GM18870 (cell line): ENCODE measurements at regions not wholly inside any gene's neighbourhood (a gene's known extent, or its start where the extent isn't known, plus 50 kb on each side); places are given as distances from the start of the nearest gene placed in this dataset.

Source experiments
- ATAC-seq: cut with Tn5 transposase; IDR thresholded peaks from one replicate; pipeline ENCODE4 v1.9.1; 2021; ENCODE audit warnings: moderate library complexity; ENCODE audit not compliant: unreplicated experiment

DNA sequence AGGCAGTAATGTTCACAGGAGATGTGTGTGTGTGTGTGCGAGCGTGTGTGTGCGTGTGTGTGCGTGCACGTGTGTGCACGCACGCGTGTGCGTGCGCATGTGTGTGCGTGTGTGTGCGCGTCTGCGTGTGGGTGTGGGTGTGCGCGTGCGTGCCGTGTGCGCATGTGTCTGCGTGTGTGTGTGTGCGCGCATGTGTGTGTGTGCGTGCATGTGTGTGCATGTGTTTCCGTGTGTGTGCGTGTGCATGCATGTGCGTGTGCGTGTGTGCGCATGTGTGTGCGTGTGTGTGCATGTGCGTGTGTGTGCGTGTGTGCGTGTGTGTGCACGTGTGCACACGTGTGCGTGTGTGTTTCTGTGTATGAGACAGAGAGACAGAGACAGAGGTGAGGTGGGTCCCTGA, 136.0 kb upstream of the CST7 start:
- ATAC-seq: no peak

DNA sequence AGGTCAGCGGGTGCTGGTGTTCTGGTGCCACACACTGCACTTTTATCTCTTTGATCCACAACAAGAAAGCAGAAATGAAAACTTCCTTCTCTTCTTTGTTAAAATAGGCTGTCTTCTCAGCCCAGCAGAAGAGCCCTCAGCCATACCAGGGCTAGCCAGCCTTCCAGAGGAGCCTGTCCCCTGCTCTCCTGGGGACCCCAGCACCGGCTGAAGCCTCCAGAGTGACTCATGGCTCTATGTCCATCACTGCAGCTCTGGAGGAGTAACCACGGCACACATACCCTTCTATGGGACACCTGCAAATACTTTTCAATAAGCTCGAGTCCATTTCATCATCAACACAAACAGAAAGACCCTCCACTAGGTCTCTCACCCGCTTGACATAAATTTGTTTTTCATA, 135.6 kb upstream of the CST7 start:
- no peak for ATAC-seq

DNA sequence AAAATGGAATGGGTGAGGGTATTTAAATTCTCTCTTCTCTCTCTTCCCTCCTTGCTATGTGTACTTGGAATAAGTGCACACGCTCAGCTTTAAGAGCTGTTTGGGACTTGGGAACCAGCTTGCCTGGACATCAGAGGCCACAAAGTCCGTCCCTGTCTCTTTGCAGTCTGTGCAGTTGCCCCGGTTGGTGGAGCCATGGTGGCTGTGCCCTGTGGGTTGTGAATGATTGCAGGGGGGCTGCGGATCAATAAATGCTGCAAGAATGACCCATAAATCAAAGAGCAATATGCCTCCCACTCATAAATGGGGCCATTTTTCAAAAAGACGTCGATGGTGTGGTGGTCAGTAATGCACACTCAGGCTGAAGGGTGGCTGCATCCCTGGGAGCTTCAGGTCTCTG, 135.1 kb upstream of the CST7 start:
- no peak for ATAC-seq

DNA sequence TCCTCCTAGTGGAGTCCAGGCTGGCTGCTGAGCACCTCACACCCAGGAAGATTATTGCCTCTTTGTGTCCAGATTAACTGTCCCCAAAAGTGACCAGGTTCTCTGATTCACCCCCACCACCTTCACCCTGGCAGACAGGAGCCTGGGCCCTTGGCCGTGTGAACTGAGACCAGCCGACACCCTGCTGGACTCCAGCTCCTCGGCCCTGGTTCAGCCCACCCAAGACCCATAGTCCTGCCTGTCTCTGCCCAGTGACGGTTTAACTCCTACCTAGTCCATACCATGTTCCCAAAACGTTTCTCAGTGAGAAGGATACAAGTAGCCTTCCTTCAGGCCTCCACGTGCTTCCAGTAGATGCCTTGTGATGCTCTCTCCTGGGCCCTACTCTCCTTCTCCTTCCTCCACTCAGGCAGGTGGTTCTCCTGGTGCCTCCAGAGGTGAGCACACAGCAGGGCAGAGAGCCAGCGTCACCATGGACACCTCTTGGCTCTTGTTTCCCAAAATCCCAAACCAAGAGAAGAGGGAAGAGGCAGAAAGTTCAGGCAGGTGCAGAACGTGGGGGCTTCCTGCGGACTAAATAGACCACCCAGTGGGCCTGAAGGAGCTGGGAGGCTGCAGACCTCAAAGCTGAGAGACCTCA, 134.4 kb upstream of the CST7 start:
- ATAC-seq: no peak

DNA sequence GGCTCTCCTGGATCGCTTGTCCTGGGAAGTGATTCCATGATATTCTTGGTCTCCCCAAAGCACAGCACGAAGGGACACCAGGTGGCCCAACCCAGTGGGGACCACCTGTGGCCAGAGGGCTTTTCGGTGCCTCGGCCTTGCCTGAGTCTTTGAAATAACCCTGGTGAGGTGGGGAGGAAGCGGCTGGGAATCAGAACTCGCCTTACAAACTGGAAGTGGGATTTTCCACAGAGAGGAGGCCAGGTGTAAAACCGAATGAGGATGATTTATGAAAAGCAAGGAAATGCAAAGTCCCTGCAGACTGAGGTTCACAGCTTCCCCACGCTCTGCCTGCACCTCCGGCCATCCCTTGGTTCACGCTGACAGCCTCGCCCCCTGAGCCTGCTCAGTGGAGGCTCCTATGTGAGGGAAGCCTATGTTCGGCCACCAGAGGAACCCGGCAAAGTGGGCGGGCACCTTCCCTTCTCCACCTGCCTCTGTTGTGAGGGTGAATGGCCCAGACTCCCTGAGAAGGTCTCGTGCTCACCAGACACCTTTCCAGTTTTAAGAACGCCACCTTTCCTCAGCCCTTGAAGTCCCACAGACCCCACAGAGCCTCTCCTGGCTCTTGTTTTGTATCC, 133.8 kb upstream of the CST7 start:
- no peak for ATAC-seq

DNA sequence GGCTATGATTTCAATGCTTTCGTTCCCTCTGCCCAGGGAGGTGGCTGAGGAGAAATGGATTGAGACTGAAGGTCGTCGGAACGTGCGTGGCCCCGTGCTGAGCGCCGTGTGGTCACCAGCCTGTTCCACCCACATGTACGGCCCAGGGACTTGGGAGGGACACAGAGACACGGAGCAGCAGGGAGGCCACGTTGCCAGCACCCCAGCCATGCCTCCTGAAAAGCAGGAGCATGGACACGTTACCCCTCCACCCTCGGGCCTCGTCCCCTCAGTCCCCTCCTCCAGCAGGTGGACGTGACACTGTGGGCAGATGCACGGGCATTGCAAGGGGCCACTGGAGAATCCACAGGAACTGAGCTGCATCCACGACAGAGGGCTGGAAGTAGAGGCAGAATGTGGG, 133.1 kb upstream of the CST7 start:
- ATAC-seq: no peak

DNA sequence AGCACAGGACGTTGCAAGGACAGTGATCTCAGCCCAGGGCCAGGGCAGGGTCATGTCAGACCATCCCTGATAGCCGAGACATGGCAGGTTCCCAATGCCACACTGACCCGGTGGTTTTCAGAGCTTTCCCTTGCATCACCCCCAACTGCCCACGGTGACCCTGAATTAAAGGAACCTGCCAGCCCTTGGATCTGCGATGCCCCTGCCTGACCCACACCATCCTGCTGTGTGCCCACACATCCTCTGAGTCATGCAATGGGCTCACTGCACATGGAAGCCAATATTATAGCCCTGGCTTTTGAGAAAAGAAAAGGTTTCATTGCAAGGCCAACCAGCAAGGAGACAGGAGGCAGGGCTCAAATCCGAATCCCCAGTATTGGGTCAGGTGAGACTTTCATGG, 132.6 kb upstream of the CST7 start:
- ATAC-seq: no peak

DNA sequence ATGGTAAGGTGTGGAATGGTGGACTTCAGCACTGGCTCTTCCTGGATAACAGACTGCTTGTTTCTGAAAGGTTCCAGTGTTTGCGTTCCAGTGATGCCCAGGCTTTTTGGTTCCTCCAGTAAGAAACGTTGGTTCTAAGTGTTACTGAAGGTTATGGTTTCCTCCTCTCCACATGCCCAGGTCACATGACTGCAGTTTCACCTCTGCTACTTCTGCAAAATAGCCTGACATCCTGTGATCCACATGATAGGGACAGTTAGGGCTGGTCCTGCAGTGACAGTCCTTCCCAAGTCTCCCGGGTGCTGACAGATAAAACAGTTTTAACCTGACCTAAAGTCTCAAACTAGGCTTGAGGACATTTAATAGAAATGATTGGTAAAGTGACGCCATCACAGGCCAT, 132.2 kb upstream of the CST7 start:
- ATAC-seq: no peak

DNA sequence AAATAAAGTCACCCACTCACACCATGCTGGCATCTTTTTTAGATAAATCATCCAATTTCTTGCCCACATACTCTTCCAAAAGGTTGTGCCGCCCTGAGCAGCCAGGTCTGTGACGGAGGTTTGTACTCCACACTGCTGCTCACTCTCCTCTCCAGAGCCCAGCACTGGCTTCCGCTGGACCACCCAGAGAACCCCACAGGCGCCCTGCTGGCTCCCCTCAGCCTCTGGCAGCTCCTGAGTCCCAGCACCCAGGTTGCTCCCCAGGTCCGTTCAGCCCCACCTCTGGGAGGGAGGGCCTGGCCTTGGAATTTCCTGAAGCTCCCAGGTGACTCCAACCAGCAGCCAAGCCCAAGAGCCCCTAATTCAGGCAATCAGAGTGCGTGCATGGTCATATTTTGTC, 131.7 kb upstream of the CST7 start:
- no peak for ATAC-seq

DNA sequence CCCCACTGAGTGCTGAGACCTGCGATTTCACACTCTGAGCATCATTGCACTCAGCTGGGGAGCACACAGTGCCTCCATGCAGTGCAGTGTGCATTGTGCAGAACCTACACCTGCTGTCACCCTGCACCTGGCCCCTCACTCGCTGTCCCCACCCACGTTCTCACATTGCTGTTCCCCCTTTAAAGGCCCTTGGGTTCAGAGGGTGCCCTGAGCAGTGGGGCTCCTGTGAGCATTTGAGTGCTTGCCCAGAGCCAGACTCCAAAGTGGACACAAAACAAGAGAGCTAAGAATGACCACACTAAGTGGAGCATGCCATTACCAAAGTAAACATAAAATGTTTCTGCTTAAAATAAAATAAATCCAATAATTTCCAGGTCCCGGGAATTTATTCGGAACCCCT, 131.0 kb upstream of the CST7 start:
- ATAC-seq: no peak

DNA sequence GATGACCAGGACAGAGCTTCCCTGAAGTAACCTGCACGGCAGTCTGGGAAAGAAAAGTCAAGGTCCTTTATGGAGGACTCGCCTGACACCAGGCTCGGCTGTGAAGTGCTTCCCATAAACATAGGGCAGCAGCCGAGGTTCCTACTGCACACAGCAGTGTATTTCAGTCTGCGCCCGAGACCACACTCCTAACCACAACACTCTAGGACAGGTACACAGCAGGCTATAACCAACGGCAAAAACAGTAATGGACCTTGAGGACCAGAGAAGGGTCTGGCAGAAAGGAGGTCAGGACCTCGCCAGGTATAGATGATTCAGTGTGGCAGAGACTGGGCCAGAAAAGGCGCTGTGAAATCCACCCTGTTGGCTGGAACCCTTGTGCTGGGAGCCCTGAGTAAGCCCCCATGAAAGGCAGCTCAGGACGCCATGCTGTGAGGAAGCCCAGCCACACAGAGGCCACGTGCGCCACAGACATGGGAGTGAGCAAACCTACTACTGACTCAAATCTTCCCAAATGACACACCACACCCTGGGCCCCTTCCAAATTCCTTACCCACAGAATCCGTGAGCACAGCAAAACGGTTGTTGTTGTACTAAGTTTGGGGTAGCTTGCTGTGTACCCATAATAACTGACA, 129.6 kb upstream of the CST7 start:
- no peak for ATAC-seq

DNA sequence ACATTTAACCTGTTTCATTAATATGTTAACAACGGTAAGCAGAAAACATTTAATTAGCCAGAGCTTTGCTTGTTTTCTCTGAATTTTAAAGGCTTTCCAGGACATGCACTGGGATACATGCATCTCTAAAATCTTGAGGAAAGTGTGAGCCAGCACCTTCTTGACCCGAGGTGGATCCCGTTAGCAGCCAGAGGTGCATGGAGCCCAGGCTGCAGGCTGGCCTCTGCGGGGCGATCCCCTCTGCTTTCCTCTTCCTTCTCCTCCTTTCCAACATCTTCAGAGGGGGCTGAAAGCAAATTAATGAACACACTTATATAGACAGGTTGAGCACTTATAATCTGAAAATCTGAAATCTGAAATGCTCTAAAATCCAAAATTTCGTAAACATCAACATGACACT, 128.7 kb upstream of the CST7 start:
- no peak for ATAC-seq

DNA sequence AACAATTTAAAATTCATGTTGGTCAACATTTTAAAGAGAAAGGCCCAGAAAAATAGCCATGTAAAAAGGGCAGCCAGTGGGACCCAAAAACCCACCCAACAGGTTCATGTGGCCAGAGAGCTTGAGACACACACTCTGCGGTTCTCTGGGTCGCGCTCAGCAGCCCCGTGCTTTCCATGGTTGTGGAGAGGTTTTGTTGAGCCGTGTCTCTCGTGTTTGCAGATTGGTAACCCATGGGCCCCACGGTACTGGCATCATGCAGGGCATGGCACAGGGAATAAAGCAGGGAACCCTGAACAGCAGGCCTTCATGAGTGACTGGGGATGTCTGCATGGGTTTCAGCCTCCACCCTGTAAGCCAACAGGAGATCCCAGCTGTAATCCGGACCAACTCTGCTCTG, 127.7 kb upstream of the CST7 start:
- no peak for ATAC-seq

DNA sequence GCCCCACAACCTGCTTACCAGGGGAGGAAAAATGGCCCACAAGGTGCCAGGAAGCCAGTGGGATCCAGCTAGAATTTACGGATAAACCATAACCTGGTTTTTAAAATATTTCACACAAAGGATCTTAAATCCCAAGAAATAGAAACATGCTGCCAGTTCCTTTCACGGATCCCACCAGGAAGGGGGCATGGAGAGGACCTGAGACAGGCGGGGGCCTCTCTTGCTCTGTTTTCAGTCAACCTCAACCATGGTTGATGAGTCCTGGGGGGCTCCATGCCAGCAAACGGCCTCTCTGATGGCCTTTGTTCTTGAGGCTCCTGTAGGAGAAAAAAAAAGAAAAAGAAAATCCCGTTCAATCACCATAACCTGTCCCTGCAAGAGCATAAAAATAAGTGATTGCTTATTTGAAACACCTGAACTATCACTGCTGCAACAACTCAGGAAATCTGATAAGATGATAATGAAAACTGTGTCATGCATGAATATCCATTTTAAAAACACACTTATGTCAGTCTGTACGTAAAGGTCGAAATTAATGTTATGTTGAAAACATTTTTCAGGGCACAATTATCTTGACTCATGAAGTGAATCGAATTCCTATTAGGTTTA, 125.8 kb upstream of the CST7 start:
- ATAC-seq: no peak

DNA sequence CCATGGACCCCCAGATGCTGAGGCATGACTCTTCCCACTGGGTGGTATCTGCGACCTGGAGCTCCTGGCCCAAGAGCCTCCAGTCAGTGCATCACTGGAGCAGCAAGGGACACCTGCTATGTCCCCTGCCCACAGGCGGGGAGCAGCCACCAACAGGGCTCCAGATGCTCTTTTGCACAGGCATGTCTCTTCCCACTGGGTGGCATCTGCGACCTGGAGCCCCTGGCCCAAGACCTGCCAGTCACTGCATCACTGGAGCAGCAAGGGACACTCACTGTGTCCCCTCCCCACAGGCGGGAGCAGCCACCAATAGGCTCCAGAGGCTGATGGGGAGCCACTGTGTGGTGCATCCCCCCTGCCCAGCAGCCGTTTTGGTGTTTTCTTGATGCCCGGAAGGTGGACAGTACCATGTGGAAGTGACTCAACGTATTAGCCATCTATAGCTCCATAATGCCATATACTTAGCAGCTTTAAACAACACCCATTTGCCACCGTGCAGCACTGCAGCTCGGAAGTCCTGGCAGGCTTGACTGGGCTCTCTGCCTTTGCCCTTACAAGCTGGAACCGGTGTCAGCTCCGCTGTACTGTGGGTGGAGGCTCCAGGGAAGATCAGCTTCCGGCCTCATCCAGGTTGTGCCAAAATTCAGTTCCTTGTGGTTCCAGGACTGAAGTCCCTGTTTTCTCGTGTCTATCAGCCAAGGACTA, 124.9 kb upstream of the CST7 start:
- ATAC-seq: no peak

DNA sequence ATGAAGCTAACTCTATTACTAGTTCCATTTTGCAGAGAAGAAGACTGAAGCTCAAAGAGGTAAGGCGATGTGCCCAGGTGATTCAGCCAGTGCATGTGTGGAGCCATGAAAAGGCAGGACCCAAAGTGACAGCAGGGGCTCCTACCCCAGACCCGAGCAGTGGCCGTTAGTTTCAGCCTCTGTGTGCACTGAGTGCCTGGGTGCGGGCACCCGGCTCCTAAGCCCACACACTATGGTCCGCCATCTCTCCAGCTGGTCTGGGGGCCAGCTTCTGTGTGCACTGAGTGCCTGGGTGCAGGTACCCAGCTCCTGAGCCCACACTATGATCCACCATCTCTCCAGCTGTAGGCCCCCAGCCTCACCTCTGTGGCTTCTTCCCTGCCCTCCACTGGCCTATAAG, 123.5 kb upstream of the CST7 start:
- ATAC-seq: no peak

DNA sequence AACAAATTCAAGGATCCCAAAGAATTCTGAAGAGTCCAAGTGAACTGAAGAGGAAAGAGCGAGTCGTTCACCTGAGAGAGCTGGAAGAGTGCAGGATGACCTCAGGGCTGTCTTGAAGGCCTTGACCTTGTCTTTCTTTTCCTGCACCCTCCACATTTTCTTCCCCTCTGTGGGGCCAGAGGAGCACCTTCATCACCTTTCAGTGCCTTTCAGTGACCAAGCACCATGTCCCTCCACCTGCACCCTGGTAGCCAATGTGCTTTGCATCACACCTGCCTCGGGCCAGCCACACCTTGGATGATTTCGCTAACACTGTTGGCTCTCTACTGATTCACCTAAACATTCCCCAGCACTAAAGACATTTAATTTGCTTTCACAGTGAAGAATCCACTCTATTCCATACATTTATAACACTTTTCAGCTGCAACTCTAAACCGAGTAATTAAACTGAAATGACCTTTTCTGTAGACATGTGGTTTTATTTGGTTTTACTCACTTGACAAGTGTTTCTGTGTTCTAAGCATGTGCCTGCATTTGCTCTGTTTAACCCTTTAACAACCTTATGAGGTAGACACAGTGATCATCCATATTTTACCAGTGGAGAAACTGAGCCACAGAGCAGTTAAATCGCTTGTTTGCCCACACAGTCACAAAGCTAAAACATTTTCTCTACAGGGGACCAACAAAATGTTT, 121.3 kb upstream of the CST7 start:
- ATAC-seq: no peak

DNA sequence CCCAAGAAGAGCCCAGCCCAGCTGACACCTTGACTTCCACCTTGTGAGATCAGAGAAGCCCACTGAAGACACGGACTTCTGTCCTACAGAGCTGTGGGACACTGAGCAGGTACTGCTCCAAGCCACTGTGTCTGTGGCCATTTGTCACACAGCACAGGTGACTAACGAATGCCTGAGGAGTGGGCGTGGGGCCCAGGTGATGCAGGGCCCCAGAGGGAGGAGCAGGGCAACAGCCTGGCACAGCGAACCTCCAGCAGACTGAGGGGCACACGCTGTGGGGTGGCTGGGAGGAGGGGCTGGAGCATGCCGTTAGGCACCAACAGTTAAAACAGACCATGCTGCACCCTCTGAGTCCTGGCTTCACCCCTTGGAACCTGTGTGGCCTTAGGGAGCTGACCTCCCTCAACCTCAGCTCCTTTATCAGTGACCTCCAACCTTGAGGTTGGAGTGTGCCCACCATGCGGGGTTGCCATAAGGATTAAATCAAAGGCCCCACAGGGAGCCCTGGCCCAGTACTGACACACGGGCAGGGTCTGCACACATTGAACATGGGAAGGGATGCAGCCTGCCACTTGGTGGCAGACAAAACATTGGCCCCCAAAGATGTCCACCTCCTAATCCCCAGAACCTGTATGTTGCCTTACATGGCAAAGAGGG, 119.9 kb upstream of the CST7 start:
- no peak for ATAC-seq

DNA sequence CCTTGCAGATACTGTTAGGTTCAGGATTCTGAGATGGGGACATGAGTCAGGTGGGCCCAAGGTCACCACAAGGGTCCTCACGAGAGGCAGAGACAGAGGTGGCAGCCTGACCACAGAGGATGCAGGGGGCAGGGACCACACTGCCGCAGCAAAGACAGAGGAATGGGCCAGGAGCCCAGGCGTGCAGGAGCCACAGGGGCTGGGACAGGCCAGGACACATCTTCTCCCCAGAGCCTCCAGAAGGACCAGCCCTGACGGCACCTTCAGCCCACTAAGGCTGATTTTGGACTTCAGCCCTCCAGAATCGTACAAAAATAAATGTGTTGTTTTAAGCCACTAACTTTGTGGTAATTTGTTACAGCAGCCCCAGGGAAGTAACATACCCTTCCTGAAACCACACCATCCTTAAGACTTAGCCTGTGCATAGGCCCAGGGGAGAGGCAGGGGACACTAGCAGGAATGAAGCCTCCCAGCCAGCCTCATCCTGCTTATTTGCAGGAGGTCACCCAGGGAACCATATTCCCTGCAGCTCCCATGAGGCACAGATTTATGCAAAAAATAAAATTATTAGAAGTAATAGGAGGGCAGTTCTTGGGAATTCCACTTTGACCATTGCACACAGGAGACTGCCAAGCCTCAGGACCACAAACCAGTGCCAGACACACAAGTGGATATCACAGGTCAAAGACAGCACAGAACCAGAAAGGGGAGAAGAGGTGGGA, 119.3 kb upstream of the CST7 start:
- no peak for ATAC-seq

DNA sequence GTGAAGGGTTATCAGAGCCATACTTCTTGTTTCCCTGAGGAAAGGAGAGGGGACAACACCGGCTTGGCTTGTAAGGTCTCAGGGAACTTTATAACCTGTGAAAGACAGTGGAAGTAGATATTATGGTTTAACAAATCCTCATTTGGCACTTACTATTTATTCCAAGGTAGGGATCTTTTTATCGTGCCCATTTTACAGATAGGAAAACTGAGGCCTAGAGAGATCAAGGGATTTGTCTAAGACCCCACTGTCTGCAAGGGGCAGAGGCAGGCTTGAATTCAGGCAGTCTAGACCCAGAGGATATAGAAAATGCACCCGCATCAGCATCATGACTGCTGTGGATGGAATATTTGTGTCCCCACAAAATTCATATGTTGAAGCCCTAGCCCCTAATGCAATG, 118.4 kb upstream of the CST7 start:
- ATAC-seq: no peak
